Cardiac septum (tissue), 1 donor: ENCODE measurements at regions not wholly inside any gene's neighbourhood (a gene's known extent, or its start where the extent isn't known, plus 50 kb on each side); places are given as distances from the start of the nearest gene placed in this dataset.
"Not testable (repeated sequence)": the region's sequence is repeated elsewhere in the genome, so short reads cannot be mapped to it uniquely, and the experiment has no call there.

Experiments used
- DNase-seq: peaks from one replicate; pipeline ENCODE4 v3.0.0-alpha.2; 2020; ENCODE audit warnings: low spot score
- intact Hi-C: fragments of 100-400 bp; cut with DNase I; formaldehyde crosslinking; loops from one replicate; pipeline ENCODE4 v1.14.0; 2022
- donor health status: DM: no; HTN: no; CAD: no.

DNA sequence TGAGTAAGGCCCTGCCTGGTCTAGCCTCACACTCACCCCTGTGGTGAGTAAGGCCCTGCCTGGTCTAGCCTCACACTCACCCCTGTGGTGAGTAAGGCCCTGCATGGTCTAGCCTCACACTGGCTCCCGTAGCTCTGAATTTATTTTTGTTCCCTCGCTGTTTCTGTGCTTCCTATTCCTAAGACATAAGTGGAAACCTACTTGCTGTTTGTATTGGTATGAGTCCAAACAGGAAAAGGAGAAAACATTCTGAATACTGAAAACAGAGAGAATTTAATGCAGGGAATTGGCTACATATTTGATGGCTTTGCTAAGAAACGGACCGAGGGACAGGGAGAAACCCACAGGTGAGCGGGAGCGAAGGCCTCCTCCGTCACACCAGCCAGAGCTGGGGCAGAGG, 267.8 kb downstream of the FOXL1 start:
- intact Hi-C loops: no loop called here
- DNase-seq: no peak

DNA sequence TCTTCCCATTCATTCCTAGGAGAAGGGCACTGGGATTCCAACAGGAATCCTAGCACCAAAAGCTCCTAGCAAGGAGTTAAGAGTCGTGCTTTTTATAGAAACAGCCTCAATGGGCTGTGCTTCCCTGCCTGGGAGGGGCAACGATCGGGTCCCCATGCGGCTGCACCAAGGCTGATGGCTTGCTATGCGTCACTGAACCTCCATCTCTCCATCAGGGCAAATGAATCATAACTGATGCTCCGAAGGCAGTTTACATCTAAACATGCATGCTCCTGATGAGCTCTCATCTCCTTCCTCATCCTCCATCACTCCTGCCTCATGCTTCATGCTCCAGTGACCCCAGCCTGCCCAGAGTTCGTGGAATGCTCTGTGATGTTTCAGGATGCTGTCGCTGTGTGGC, 270.5 kb downstream of the FOXL1 start:
- DNase-seq: no peak
- intact Hi-C loops: no loop called here

DNA sequence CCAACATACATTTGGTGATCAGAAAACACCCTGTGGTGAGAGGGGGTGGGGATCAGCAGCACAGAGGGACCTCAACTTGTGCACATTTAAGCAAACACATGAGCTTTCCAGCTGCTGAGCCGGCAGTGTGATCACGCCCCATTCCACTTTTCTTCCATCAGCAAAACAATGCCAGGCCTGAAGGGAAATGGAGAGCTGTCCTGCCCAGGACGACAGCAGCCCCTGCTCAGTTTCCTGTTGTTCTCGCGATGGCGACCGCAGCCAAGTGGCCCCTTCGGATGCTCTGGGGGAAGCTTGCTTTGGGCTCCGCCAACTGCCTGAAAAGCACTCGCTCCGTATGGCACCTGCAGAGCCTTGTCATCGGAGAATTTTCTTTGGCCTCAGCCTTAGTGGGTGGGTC, 272.3 kb downstream of the FOXL1 start:
- intact Hi-C loops: no loop called here
- no peak for DNase-seq

DNA sequence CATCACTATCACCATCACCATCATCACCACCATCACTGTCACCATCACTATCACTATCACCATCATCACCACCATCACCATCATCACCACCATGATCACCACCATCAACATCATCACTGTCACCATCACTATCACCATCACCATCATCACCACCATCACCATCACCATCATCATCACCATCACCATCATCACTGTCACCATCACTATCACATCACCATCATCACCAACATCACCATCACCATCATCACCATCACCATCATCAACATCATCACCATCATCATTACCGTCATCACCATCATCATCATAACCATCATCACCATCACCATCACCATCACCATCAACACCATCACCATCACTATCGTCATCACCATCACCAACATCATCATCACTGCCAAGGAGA, 273.8 kb downstream of the FOXL1 start:
- DNase-seq: no peak
- intact Hi-C loops: no loop called here

- intact Hi-C loops: no loop called here
- no peak for DNase-seq
Measured at GRCh38 chr16:86854058-86854621, 275.8 kb downstream of the FOXL1 start.

DNA sequence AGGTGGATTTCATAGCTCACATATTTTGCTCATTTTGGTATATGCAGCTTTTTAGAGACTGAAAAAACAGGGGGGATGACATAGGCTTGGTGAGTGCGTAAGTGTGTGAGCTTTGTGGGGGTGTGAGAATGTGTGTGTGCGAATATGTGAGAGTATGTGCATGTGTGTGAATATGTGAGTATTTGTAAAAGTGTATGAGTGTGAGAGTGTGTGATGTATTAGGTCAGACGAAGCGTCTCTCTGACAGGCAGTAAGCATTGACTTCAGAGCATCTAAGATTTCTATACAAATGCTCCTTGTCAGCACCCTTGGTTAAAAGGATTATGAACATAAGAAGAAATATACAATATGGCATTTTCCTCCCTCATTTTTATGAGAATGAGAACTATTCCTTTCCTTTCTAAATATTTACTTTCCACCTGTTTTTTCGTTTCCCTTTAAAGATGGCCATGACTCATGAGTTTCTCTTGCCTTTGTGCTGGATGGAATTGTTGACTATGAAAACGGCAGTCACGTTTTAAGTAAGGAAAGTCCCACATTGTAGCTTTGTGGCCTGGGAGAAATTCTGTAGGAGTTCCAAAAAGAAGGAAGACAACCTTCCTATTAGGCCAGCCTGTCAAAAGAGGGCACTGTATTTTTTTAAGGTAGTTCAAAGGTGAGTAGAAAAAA, 276.4 kb downstream of the FOXL1 start:
- no peak for DNase-seq
- intact Hi-C loops: no loop called here

GRCh38 chr16:86856946-86857586, 278.7 kb downstream of the FOXL1 start:
- no peak for DNase-seq
- intact Hi-C loops: no loop called here

DNA sequence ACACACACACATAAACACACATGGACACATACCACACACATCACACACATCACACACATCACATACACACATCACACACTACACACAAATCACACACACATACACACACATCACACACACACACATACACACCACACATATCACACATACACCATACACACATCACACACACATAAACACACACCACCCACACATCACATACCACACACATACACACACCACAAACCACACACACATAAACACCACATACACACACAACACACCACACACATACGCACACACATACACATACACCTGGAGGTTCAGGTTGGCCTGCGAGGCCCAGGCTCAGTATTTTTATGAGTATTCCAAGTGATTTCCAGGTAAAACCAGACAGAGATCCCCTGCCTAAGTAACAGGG, 279.5 kb downstream of the FOXL1 start:
- DNase-seq: no peak
- intact Hi-C loops: no loop called here

DNA sequence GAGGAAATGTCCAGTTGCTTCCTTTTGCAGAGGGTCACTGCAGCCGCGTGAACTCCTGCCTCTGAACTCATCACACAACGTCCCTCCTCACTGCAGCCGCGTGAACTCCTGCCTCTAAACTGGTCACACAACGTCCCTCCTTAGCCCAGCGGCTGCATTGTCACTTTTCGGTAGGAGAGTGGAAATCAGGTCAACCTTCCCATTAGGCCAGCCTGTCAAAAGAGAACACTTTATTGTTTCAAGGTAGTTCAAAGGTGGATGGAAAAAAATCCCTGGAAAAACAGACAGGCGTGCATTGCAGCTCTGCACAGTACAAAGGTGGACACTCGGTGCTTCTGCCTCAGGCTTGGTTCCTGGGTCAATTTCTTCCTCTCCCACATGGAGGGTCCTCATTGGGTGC, 280.2 kb downstream of the FOXL1 start:
- intact Hi-C loops: no loop called here
- DNase-seq: no peak

GRCh38 chr16:86861270-86861858, 283.0 kb downstream of the FOXL1 start:
- DNase-seq, intact Hi-C loops: not testable (repeated sequence)

DNA sequence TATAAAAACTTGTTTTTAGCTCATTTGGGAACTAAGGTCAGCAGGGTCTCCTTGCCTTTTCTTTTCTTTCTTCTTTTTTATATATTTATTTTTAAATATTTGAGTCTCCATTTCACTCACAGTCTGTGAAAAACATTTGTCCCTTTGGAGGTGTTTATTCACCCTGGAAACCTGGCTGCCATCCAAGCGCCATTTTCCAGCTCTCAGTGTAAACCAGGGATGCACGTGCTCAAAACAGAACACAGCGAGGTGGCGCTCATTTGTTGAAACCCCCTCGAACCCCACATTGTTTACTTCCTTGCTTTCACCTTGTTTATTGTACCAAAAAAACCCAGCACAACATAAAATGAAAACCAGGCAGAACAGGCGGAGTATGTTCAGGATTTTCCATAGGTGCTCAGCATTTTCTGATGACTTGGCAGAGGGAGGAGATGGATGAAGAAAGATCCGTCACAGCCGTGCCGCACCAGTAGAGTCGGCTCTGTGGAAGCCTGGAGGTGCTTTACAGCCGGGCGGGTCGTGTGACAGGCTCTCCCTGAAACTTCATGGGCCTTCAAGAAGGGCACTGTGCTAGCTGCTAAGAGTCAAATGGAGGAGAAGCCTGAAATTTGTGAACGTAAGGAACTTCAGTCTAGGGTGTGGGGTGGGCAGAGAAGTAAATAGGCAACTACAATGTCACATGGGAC, 284.4 kb downstream of the FOXL1 start:
- DNase-seq: no peak
- intact Hi-C loops: no loop called here

GRCh38 chr16:86863609-86864008, 285.3 kb downstream of the FOXL1 start:
- intact Hi-C loops: no loop called here
- no peak for DNase-seq

DNA sequence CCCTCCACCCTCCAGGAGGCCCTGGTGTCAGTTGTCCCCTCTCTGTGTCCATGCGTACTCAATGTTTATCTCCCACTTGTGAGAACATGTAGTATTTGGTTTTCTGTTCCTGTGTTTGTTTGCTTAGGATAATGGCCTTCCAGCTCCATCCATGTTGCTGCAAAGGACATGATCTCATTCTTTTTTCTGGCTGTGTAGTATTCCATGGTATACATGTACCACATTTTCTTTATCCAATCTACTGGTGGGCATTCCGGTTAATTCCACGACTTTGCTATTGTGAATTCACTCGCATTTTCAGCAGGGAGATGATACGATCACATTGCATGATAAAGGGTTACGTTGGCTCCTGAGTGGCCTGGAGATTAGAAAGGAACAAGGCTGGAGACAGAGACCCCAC, 286.2 kb downstream of the FOXL1 start:
- intact Hi-C loops: no loop called here
- DNase-seq: no peak

DNA sequence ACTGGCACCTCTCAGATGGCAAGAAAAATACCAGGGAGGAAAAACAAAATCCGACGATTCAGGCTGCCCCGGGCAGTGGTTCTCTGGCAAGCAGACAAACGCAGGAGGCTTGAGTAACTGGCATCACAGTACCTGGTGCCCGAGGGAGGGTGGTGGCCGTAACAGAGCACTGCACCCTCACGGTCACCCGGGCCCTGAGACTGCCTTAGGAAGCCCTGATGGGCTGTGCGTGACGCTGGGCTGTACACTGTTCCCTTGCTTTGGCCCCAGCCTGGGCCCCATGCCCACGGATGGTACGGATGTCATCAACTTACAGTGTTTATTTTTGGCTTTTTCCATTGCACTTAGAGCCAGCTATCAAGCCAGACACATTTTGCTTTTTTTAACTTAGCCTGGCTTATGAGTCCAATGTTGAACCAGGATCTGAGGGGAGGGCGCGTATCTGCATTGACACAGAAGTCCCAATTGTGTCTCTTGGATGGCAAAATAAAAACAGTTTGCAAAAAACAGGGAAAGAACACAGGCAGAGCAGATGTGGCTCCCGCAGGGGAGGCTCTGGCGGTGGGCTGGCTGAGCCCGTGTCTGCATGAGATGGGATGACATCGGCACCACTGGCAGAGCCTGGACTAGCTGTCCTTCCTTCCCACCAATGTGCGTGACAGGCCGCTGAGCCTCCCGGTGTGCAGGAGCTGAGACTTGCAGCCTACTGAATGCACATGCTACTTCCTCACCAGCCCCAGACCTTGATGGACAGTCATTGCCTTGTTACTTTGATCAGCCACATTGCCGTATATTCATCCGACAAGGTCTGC, 287.7 kb downstream of the FOXL1 start:
- intact Hi-C loops: loop anchor here (5.0 kb wide), 1 partner anchor 176 kb away; no protein-coding TSS in a partner anchor
- peak; percentile 89 for DNase-seq

DNA sequence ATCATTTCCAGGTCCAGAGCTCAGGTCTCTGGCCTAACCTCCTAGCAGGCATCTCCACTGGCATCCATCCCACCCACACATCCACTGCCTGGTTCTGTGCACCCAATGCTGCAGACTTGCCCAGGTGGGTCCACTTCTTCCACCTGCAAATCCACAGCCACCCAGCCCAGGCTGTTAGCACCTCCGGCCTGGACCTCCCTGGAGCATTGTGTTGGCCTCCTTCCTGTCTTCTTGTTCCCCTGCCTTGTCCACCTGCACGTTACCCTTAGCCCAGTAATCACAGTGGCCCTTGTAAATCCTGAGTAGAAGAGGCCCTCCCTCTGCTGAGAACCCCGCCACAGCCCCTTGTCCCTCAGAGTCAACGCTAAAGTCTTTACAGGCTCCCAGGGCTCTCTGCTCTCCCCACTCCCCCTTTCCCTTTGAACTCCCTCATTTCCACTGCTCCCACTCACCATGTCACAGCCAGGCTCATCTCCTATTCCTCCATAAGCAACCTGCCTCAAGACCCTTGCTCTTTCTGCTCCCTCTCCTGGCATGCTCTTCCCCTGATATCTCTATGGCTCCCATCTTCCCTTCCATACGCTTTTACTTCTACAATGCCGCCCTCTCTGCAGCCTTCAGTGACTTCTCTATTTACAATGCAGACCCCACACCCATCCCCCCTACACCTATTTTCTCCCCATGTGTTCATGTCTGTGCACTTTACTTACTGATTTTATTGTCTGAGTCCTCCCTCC, 288.8 kb downstream of the FOXL1 start:
- intact Hi-C loops: loop anchor here (5.0 kb wide), 1 partner anchor 175 kb away; no protein-coding TSS in a partner anchor
- DNase-seq: peak; percentile 9

- DNase-seq: peak; percentile 43
Measured at GRCh38 chr16:86868070-86868469, 289.7 kb downstream of the FOXL1 start.

GRCh38 chr16:86868786-86869185, 290.4 kb downstream of the FOXL1 start:
- peak; percentile 29 for DNase-seq
- intact Hi-C loops: loop anchor here (5.0 kb wide), 1 partner anchor 174 kb away; no protein-coding TSS in a partner anchor

More at GRCh38 chr16:86868070-86868469, 289.7 kb downstream of the FOXL1 start:
- intact Hi-C loops: loop anchor here (5.0 kb wide), 1 partner anchor 174 kb away; no protein-coding TSS in a partner anchor

DNA sequence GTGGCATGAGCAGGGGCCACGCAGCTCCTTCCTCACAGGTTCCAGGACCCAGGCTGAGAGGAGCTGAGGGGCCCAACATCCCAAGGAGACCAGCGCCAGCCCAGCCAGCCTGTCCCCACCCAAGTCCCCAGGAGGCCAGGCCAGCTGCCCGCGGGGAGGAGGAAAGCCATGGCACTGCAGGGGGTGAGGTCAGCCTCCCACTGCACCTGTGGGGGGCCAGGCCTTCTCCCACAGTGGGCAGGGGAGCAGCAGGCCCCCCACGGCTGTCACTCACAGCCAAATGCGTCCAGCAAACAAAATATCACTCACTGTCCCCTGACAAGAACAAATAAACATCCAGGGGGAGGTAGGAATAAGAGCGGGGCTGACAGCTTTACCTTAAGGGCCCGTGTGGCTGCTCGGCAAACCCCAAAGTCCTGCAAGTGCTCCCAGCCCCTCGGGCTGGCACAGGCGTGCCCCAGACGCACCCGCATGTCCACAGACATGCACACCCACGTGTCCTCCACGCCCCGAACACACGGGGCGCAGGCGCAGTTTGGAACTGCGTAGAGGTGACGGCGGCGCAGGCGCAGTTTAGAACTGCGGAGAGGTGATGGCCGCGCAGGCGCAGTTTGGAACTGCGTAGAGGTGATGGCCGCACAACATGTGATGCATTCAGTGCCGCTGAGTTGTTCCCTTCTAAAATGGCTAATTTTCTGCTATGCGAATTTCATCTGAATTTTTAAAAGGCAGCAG, 291.1 kb downstream of the FOXL1 start:
- intact Hi-C loops: loop anchor here (5.0 kb wide), 1 partner anchor 173 kb away; no protein-coding TSS in a partner anchor

More for the DNA sequence above, 291.1 kb downstream of the FOXL1 start:
- peak; percentile 55 for DNase-seq
